GF-D8 (cell line): ENCODE measurements at regions not wholly inside any gene's neighbourhood (a gene's known extent, or its start where the extent isn't known, plus 50 kb on each side); places are given as distances from the start of the nearest gene placed in this dataset.

Experiments used
- DNase-seq: peaks from one replicate; lab custom pipeline; 2025; lab: John Stamatoyannopoulos, UW

- no peak for DNase-seq
These were observed 185.0 kb upstream of the TOPAZ1 start for GRCh38 chr3:44056446-44057240.

DNA sequence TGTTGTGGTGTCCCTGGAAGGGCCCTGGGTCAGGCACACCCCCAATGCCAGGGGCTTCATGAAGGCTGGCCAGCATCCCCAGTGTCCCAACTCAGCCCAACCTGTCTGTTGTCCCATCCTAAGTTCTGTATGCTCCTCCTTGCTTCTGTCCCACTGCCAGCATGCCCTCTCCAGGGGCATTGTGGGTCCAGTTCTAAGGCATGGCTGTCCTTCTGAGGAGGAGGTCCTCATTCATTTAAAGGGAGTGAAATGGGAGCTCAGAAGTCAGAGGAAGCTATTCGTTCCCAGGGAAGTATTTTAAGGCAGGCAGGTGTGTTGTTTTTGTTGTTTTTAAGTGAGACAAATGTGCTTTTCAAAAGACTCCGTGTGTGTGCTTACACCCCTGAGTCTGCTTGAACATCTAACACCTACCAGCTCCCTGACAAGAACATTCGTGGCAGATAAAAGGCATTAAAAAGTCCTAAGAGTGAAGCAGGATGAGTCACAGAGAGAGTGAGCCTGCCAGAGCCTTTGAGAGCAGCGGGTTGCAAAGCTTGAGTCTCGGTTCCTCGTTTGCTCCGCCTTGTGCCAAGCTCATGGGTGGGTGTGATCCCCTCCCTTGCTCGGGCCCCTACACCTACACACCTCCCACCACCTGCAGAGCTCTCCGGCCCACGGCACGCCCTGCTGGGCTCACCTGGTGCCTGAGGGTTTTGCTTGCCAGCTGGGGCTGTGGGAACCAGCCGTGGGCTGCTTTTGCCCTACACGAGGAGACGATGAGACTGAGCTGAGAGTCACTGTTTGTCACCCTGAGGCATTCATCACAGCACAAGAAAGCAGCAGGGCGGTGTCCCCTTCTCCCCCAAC lies 183.4 kb upstream of the TOPAZ1 start:
- no peak for DNase-seq

DNA sequence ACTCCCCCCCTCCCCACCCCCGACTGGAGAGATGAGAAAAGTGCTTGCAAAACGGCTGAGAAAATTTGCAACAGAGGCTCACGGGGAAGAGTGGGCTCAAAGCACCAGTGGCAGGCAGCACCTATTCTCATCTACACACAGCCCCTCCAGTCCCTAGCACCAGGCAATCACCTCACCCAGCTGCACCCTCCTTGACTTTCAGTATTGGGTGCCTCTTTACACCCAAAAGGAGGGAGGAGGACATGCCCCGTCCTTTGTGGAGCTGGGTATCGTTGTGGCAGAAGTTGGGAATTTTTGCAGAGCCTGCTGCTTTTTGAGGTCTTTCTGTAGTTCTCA lies 182.8 kb upstream of the TOPAZ1 start:
- DNase-seq = no peak

GRCh38 chr3:44060164-44060563 lies 181.5 kb upstream of the TOPAZ1 start:
- no peak for DNase-seq

DNA sequence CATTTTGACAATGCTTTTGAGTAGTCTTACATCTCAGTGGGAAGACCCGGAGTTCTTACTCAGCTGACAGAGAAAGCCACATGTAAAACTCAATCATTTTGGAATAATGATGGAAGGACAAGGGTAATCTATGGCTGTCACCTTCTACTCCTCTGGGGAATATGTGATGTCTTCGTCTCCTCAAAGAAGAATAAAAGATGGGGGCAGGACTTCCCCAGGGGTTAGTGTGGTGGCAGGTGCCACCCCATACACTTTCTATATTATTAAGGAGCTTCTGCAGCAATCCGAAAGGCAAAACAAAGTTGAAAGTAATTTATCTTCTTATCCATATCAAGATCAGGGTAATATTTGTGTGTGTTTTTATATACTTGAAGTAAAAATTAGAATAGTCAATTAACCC lies 180.4 kb upstream of the TOPAZ1 start:
- DNase-seq = no peak

DNA sequence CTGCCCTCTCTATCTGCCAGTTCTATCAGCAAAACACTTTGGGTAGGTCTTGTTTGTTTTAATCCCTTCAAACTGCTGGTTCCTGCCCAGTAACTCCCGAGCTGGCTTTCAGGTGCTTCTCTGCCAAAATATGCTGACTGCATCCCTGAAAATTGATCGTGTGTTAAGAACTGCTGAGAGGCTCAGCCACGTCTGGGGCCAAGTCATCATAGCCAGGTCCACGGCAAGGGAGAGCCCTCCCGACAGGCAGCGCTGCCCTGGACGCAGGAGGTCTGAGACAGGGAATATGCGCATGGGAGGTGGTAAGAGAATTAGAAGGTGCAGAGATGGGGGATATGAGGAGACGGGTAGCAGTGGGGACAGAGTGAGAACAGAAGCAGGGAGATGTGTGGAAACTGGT lies 179.7 kb upstream of the TOPAZ1 start:
- DNase-seq = no peak

DNA sequence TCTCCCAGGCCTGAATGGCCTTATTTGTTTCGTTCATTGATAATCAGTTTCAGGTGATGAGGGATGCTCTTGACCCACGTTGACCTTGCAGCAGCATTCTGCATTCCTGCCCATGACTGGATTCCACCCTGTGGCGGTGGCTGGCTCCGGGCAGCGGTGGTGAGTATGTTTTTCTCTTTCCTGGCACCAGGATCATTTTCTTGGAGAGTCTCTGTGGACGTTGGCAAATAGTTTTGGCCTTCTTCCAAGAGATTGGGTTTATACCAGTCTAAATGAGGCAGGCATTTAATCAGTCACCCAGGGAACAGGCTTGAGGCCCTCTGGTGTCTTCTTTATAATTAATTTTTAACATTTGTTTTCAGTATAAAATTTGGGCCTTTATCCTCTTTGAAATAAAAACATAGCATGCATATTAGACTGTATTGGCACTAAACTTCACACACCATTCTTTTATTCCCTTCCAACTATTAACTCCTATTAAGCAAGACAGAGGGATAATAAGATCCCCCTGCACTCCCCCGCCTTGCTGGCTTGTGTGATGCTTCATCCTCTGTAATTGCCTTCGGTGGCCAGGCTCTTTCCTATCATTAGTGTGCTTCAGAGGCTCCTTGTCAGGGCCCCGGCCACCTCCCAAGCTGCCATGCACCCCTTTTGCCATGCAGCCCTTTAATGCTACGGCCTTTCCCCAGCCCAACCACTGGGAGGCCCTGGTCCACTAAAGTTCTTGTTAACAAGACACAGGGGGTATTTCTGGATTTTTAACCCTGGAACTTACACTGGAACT lies 176.2 kb upstream of the TOPAZ1 start:
- no peak for DNase-seq

DNA sequence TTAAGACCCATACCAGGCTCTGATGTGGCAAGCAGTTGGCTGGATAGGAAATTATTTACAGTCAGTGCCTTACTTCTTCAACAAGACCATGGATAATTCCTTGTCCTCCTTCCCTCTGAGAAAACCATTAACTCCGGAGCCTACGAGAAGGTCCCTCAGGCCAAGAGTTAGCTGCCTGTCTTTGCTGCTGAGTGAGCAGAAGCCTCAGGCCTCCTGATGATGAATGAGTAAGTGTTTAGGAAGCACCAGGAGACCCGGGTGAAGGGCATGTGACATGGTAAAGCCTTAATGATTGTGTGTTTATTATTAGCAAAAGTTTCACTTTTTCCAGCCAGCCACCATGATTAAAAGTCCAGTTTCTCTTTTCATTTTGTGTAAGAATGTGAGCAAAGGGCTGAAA lies 174.9 kb upstream of the TOPAZ1 start:
- DNase-seq = no peak

DNA sequence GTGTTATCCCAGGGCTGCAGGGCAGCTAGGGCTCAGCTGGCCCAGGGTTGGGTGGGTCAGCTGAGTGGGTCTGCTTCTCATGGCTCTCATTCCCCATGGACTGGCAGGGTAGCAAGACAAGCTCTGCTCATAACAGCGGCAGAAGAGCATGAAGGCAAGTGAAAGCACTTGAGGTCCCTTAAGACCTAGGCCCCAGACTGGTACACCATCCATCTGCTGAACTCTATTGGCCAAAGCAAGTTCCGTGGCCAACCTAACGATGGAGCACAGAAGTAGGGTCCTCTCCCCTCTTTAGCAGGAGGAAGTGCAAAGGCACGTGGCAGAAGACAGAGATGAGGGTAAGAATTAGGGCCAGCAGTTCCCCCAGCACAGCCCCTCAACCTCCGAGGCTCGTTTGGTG lies 174.3 kb upstream of the TOPAZ1 start:
- no peak for DNase-seq

- DNase-seq = no peak
These were observed 172.9 kb upstream of the TOPAZ1 start for GRCh38 chr3:44068753-44069152.

DNA sequence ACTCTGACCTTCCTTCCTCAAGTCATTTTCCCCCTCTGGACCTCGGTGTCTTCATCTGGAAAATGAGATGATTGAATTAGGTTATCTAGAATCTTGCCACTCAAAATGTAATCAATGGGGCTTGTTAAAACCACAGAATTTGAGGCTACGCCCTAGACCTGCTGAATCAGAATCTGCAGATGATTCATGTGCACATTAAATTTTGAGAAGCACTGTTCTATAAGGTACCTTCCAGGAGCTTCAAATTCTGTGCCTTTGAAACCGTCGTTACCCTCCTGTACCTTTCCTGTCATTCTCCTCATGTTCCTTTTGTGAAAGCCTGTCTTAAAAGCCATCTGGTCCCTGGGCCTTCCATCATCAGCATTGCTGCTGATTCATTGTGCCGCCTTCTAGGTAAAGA lies 172.4 kb upstream of the TOPAZ1 start:
- DNase-seq = no peak

GRCh38 chr3:44070841-44071546 lies 170.7 kb upstream of the TOPAZ1 start:
- no peak for DNase-seq

DNA sequence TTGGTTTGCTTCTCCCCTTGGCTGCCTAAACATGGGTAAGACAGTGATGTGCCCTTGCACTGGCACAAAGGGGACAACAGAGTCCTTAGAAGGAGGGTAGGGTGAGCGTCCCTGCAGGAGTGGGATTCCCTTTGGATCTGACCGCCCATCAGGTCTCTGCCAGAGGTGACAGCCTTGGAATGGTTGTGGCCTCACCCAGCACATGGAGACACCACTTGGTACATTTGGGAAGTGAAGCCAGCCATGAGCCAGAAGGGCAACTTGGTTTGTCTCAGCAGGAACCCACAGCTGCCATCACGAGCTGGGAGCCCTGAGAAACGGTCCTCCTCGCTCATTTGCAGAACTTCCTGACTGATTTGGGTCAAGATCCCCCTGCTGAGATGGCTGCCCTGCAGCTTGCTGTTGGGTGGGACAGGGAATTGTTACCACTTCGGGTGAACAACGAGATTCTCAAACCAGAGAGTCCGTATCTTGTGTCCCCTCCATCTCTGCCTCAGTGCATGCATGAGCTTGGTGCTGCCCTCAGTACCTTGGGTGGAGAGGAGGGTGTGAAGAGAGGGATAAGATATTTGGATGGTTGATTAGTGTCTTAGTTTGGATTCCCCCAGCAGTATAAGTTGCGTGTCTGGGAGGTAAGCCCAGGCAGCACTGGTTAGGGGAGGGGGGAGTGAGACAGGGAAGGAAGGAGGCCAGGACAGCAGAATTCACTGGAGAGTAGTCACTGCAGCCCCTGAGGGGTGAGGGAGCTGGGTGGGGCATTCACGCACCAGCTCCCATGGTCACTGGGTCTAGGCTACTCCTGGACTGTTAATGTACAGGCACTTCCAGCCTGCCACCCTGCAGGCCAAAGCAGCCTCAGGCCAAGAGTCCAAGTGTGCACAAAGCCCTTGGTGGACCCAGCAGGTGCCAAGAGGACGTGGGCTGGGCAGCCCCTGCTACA lies 168.8 kb upstream of the TOPAZ1 start:
- DNase-seq = no peak

GRCh38 chr3:44074181-44074580 lies 167.5 kb upstream of the TOPAZ1 start:
- DNase-seq = no peak

- no peak for DNase-seq
These were observed 165.4 kb upstream of the TOPAZ1 start for GRCh38 chr3:44076221-44076829.

GRCh38 chr3:44077267-44077666 lies 164.4 kb upstream of the TOPAZ1 start:
- no peak for DNase-seq

DNA sequence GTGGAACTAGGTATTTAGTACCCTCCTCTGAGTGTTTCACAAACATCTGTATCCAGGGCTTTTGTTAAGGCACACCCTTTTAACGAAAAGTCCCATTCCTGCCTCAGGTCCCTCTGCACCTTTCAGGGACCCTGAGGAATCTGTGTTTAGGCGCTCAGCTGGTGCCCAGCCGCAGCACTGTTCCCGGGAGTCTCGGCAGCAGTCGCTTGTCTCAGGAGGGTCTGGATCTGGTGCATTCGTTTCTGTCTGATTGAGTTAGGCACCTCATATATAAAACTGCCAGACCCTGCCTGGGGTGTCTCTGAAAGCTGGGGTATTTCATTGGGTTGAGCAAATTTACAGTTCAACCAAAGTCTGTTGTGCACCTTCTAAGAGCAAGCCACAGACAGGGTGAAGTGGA lies 162.8 kb upstream of the TOPAZ1 start:
- DNase-seq = no peak

- DNase-seq = no peak
These were observed 161.8 kb upstream of the TOPAZ1 start for GRCh38 chr3:44079916-44080315.

DNA sequence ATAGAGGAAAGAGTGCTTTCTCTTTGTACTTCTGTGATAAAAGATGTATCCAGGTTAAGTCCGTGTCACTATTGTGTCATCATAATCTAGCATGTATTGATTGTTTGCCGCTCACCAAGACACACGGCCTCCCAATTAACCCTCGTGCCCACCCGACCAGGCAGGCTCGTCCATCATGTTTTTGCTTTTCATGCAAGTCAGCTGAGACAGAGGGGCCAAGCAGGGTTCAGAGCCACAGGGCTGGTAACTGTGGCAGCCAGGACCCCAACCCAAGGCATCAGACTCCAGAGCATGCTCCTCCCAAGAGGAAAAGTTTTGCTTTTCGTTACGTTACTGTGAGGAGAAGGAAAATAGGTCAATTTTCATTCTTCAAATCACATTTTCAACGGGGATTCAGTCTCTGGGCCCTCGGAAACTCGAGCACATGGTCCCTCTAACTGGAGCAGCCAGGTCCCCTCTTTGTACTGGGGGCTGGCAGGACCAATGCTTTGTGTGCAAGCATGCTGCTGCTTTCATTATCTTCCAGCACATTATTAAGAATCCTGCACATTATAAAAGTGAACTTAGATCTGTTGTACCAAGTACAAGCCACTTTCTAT lies 161.1 kb upstream of the TOPAZ1 start:
- no peak for DNase-seq

DNA sequence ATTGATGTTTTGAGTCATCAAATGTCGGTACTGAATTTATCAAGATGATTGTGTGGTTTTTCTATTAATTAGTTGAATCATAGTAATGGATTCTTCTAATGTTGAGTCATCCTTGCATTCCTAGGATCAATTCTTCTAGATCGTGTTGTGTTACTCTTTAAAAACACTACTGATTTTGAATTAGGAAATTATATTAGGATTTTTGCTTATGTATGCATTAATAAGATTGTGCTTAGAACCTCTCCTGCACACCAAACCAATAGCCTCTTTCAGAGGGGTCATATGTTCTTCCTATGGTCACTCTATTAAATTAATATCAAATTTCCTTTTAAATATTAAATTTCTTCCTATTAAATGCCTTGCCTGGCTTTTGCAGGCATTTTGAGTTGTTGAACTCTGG lies 151.7 kb upstream of the TOPAZ1 start:
- DNase-seq = no peak
